GM19452 (cell line): ENCODE measurements at regions not wholly inside any gene's neighbourhood (a gene's known extent, or its start where the extent isn't known, plus 50 kb on each side); places are given as distances from the start of the nearest gene placed in this dataset.
"Not testable (repeated sequence)": the region's sequence is repeated elsewhere in the genome, so short reads cannot be mapped to it uniquely, and the experiment has no call there.

Experiments used
- ATAC-seq: cut with Tn5 transposase; IDR thresholded peaks from one replicate; pipeline ENCODE4 v1.9.1; 2021; ENCODE audit not compliant: unreplicated experiment

DNA sequence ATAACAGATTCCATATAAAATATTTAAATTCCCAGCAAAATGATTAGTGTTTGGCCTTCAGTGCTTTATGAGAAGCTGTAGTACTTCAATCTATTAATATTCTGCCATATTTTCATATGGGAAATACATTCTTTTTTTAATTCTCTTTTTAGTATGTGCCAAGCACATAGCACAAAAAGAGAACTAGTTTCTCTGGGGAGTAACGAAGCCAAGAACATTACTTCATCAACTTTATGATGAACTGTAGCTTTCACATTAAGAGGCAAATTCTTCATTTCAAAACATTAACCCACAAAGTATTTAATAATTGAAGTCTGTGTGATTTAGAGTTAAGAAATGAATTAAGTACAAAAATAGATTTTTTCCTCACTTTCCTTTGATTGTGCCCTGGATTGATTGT is 281.0 kb upstream of the EYS start:
- ATAC-seq = no peak

DNA sequence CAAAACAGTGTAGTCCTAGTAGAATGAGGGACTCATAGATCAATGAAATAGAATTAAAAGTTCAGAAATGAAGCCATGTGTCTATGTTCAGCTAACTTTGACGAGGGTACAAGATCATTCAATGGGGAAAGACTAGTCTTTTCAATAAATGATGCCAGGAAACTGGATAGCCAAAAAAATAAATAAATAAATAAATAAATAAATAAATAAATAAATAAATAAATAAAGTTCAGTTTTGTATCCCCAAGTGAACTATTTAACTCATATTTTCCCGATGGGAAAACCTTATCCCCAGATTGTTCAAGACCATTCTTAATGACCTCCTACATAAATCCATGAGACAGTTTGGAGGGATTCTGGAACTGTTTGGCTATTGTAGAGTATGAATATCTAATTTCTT is 277.1 kb upstream of the EYS start:
- no peak for ATAC-seq

DNA sequence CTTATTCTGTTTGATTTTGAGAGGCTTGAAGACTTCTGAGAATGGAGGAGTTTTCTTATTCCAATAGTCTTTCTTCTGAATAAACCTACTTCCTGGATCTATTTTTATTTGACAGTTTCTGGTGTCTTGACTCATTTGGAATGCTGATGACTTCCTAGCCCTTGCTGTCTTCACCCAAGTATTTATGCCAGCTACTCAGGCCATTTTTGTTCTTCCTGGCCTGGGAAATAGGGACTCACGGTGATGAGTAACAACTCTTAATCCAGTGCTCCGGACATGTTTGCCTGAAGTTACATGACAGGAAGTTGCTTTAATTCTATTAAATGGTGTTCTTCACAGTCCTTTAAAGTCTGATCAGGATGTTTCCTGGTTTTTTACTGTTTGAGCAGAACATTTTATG is 272.1 kb upstream of the EYS start:
- ATAC-seq = no peak

DNA sequence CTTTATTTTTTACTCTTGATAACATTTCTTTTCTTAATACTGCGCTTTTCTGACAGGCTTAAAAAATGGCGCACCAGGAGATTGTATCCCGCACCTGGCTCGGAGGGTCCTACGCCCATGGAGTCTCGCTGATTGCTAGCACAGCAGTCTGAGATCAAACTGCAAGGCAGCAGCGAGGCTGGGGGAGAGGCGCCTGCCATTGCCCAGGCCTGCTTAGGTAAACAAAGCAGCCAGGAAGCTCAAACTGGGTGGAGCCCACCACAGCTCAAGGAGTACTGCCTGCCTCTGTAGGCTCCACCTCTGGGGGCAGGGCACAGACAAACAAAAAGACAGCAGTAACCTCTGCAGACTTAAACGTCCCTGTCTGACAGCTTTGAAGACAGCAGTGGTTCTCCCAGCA is 264.2 kb upstream of the EYS start:
- not testable (repeated sequence) for ATAC-seq

DNA sequence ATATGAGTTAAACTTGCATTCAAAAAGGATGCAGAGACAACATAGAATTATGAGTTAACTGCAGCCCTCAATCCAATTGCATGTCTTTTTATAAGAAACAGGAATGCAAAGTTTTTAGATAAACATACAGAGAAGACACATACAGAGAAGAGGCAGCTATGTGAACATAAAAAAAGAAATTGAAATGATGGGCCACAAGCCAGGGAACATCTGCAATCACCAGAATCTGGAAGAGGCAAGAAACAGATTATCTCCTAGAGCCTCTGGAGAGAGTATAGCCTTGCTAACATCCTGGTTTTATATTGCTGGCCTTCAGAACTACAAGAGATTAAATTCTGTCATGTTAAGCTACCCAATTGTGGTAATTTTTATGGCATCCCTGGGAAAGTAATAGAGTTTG is 257.2 kb upstream of the EYS start:
- no peak for ATAC-seq

DNA sequence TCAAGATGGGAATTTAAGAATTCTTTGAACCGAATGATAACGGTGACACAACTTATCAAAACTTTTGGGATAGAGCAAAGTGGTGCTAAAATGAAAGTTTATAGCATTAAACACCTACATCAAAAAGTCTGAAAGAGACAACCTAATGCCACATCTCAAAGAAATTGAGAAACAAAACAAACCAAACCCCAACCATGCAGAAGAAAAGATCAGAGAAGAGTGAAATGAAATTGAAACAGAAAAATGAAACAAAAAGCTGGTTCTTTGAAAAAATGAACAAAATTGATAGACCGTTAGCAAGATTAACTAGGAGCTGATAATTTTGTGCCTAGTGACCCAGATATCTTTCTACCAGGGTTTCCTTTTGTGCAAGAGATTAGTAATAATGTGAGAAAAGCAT is 248.0 kb upstream of the EYS start:
- no peak for ATAC-seq

DNA sequence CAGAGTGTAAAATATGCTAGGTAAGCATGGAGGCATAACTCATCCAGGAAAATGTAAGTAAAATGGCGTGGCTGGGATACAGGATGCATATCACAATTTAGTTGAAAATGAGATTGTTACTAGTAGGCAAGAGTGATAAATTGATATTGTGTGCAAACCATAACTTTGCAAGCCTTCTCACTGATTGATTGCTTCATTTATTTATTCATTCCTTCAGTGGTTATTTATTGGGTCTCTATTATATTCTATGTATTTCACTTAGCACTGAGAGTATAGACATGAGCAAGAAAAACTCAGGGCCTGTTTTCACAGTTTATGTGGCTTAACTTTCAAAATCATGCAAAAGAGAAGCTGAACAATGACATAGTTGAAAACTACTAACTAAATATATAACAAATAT is 241.0 kb upstream of the EYS start:
- ATAC-seq = no peak

DNA sequence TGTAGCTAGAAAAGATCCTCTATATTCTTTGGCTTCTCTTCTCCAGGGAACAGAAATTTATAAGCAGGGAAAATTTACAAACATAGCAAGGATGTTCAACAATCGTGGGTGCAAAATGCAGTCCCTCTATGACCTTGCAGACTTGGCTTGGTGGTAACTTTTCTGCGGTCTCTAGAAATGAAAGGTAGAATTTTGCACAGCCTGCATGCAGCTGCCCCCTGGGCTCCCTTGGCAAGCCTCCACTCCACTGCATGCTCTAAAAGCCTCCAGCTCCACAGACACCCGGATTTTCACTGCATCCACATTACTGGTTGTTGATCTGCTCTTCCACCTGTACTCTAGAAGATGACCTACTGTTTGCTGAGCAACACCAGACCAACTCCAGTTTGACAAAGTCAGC is 236.5 kb upstream of the EYS start:
- ATAC-seq = no peak

DNA sequence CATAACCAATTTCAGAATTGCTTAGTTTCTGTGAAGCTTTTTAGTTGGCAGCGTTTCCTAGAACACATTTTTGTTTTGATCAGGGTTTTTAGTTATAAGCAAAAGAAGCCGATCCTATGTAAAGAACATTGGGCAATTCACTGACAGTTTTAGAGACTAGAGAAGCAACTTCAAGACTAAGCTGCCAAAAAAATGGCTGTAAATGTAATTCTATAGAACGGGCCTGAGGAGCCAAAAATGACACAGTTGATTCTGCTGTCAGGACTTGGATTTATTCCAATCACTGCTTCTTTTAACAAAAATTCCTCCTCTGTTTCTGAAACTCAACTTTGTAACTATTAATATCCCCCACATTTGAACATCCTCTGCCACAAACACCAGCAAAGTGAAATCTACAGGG is 236.0 kb upstream of the EYS start:
- no peak for ATAC-seq

DNA sequence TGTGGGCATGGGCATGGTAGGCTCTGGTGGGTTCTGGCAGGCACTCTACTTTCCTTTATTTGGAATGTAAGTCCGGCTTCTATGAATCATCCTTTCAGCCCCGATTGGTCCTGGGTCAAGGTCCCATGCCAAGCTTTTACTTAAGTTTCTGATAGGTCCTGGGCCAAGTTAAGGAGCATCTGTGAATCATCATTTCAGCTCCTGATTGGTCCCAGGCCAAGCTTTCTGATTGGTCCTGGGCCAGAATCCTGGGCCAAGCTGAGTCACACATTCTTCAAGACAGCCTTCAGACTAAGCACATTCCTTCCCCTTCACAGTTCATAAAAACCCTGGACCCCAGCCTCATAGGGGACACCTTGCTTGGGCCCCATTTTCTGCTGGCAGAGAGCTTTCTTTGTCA is 231.0 kb upstream of the EYS start:
- ATAC-seq = no peak

DNA sequence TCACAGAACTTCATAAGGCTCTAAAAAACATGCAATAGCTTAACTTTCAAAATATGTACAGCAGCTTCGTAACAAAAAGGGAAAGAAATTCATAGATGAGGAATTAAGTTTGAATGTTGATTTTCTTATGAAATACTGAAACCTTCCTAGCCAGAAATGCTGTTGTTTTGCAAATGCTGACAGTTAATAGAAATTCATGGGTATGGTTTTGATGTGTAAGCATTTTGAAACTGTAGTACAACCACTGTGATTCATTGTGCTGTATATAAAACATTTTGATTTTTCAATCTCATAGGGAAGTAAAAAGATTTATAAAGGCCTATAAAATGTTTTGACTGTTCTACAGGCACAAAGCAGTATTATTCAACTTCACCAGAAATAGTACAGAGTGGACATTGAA is 228.4 kb upstream of the EYS start:
- ATAC-seq = no peak

DNA sequence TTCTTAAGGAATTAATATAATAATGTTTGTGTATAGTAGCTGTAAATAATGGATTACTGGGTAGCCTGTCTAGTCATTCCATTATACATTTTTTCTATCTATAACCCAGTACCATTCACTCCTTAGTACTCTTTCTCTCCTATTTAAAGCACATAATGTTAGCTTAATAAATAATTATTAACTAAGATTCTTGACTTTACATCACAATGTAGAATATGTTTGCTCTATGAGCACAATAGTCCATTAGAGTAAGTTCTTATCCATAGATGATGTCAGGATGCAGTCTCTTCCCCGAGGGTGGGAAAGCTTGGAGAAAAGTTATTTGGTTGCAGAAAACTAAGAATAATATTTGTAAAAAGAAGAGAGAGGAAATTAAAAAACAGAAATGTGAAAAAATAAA is 226.4 kb upstream of the EYS start:
- ATAC-seq = no peak

DNA sequence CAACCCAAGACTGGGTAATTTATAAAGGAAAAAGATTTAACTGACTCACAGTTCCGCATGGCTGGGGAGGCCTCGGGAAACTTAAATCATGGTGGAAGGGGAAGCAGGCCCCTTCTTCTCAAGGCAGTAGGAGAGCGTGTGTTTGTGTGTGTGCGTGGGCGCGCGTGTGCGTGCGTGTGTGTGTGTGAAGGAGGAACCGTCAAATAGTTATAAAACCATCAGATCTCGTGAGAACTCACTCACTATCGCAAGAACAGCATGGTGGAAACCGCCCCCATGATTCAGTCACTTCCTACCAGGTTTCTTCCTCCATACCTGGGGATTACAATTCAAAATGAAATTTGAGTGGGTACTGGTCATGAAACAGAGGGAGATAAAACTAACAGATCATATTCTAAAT is 220.1 kb upstream of the EYS start:
- ATAC-seq = no peak

DNA sequence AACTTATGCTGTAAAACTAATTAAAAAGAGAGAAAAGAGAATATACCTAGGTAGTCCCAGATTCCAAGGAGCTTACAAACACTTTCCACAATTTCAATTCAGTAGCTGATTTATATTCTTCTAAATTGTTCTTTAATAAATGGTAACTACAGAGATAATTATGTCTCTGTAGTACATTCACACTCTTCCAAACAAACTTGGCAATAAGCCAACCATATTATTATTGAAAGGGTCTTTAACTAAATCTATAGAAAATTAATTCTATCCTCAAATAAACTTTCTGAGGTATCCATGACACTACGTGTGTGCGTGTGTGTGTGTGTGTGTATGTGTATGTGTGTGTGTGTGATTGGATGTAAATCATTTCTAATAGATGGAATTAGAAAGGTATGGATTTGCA is 217.4 kb upstream of the EYS start:
- ATAC-seq = no peak

DNA sequence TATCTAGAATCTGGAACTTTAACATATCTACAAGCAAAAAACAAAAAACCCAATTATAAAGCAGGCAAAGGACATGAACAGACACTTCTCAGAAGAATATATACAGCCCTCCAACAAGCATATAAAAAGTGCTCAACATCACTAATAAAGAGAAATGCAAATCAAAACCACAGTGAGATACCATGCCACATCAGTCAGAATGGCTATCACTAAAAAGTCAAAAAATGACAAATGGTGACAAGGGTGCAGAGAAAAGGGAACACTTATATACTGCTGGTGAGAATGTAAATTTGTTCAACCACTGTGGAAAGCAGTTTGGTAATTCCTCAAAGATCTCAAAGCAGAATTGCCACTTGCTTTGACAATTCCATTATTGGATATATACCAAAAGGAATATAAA is 215.0 kb upstream of the EYS start:
- no peak for ATAC-seq

DNA sequence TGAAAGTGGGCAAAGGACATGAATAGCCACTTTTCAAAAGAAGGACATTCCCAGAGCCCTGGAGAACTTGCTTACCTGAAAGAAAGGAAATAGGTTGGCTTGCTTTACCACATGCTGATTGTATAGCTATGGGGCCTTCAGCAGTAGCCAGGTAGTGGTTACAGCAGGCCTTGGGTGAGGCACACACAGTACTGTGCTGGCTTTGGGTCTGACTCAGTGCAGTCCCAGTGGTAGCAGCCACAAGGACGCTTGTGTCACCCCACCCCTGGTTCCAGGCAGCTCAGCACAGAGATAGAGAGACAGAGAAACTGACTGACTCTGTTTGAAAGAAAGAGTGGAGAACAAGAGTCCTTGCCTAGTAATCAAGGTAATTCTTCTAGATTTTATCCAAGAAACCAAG is 201.0 kb upstream of the EYS start:
- ATAC-seq = no peak

DNA sequence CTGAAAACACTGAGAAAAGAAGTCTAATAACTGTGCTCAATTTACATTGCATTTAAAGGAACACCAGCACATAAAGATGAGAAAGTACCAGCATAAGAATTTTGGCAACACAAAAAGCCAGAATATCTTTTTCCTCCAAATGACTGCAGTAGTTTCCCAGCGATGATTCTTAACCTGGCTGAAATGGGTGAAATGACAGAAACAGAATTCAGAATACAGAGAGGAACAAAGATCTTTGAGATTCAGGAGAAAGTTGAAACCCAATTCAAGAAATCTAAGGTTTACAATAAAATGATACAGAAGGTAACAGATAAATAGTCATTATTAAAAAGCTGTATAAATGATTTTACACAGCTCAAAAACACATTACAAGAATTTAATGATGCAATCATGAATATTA is 197.0 kb upstream of the EYS start:
- ATAC-seq = no peak

DNA sequence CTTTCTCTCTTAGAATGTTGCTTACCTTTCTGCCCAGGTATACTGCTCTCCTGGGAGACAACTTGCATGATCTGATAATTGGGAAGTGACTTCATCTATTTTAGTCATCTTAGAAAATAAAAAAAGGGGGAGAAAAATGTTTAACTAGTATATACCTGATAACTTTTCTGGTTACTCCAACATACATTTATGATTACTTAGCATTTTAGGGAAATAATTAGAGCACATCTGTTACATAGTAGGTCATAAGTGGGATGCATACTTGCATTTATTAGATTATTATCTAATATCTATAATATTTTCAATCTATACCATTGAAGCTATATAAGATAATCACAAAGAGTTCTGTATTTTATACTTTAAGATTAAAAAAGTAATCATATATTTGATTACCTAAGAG is 193.9 kb upstream of the EYS start:
- no peak for ATAC-seq

DNA sequence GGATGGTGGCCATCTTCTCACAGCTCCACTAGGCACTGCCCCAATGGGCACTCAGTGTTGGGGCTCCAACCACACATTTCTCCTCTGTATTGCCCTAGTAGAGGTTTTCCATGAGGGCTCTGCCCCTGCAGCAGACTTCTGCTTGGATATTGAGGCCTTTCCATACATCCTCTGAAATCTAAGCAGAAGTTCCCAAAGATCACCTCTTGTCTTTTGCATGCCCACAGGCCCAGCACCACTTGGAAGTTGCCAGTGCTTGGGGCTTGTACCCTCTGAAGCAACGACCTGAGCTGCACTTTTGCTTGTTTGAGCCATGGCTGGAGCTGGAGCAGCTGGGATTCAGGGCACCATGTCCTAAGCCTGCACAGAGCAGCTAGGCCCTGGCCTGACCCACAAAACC is 189.1 kb upstream of the EYS start:
- no peak for ATAC-seq

DNA sequence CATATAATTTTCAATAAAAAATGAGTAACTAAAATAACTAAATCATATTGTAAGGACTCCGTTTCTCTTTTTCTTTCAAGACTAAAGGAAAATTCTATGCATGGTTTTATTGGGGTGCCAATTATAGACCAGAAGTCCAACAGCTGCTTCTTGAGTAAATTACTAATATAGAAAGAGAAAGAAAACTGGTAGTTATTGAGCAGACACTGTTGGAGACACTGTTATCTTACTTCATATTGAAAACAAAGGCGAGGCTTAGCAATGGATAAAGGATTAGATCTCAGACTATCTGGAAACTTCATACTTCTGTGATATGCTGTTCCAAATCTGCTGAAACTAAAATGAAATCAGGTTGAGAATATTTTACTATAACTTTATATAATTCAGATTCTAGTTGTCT is 169.6 kb upstream of the EYS start:
- no peak for ATAC-seq

DNA sequence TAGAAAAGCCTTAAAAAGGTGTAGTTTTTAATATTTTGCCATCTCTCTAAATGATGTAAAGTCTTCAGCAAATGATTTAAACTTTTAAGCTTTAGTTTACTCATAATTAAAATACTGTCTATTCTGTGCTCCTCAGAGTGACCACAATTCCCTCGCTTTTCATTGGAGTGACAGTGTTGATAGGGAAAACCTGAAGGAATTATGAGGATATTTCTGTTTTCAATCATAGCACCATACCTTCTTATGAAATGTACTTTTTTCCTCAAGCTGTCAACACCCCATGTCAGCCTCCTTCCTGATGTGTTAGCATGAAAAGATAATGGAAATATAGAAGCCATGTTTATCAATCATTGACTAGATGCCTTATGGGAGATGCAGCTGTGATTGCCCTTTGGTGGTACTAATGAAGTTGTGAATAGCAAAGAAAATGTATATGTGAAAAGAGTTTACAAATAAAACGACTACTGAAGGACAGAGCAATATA is 145.4 kb upstream of the EYS start:
- ATAC-seq = no peak

DNA sequence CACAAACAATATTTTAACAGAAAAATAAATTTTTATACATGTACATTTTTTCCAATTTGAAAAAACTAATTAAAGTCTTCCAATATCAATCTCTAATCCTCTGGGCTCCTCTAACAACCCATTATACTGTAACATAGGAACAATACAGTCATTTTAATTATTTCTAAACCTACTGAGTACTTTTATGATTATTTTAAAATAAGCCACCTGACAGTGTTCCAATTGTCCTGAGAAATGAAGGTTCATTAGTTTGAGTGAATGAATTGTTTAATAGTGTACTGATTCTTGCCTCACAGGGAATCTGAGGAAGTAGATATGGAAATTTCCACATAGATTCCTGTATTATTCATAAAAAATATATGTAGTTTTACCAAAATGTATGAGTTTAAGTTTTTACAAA is 123.1 kb upstream of the EYS start:
- no peak for ATAC-seq

DNA sequence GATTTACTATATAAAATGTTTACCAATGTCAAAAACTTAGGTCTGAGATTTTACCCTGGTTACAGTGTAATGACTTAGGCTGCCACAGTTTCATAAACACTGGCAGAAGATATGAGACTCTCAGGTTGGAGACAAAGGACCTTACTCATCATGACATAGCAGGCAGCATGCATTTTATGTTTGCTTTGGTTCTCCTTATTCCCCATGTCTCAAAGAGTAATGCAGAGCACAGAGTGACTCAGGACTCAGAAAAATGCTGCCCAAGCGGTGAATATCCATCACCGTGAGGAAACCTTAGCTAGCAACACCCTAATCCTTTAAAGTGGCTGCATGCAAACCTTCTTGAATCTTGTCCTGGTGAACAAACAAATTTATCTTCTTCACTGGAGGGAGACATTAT is 112.1 kb upstream of the EYS start:
- ATAC-seq = no peak

DNA sequence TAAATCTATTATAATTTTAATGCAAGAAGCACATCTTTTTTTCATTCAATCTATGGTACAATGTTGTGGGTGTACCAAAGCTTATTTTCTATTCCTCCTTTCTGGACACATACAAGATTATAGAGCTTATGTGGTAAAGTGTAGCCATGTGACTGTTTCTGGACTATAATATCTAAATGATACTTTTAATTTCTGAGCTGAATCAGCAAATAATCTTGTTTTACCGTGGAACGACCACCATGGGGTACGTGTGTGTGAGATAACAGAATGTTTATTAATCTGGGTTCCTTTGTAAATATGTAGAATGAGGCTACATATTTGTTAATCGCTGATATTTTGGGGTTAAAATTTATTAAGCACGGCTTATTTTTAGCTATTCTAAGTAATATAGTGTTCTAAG is 111.5 kb upstream of the EYS start:
- no peak for ATAC-seq
